Stimulated activated effector memory CD8-positive, alpha-beta T cell treated with anti-CD3 and anti-CD28 coated beads, Interleukin-12 subunit alpha, Interleukin-12 subunit beta, amount 100 ng/mL, for 72 hours (primary cell): ENCODE measurements at regions not wholly inside any gene's neighbourhood (a gene's known extent, or its start where the extent isn't known, plus 50 kb on each side); places are given as distances from the start of the nearest gene placed in this dataset.

ENCODE experiments used
- ATAC-seq: fragments of 150-1000 bp; cut with Tn5 transposase; 2 replicates; pipeline ENCODE4 v1.10.0; 2021
- DNase-seq, 2 donors: peaks; one replicate each; pipeline ENCODE4 v3.0.0; 2021 to 2022; ENCODE audit warnings: low spot score in 2 of 2
- H3K27ac Mint-ChIP-seq: one replicate; pipeline ENCODE4 v1.8.0; 2022; ENCODE audit warnings: mild to moderate bottlenecking, mixed read lengths
- H3K36me3 Mint-ChIP-seq: one replicate; pipeline ENCODE4 v1.8.0; 2022; ENCODE audit warnings: mild to moderate bottlenecking, mixed read lengths
- H3K4me1 Mint-ChIP-seq: one replicate; pipeline ENCODE4 v1.8.0; 2022; ENCODE audit warnings: mixed read lengths
- H3K4me3 Mint-ChIP-seq: one replicate; pipeline ENCODE4 v1.8.0; 2022; ENCODE audit warnings: mild to moderate bottlenecking, mixed read lengths
- H3K9me3 Mint-ChIP-seq: one replicate; pipeline ENCODE4 v1.8.0; 2022; ENCODE audit warnings: mixed read lengths

- DNase-seq (no peak), ATAC-seq (no peak)
- peaks cover 6% of the 10 kb centered on the region for H3K4me1 Mint-ChIP-seq
- no peaks in the 10 kb centered on the region for H3K9me3 Mint-ChIP-seq
- H3K36me3 Mint-ChIP-seq = no peaks in the 10 kb centered on the region
- no peak overlapping the region for H3K27ac Mint-ChIP-seq
- no peak overlapping the region for H3K4me3 Mint-ChIP-seq
Observed at GRCh38 chr3:127365163-127365798, 77.4 kb upstream of the PRR20G start.

- ATAC-seq = no peak
- Mint-ChIP-seq H3K36me3 (no peaks in the 10 kb centered on the region), H3K4me3 (no peak overlapping the region), H3K9me3 (no peaks in the 10 kb centered on the region), H3K4me1 (peaks cover 6% of the 10 kb centered on the region), H3K27ac (no peak overlapping the region)
- no peak for DNase-seq
Observed at GRCh38 chr3:127363891-127364290, 76.0 kb upstream of the PRR20G start.

GRCh38 chr3:127363171-127363570 is 75.3 kb upstream of the PRR20G start:
- DNase-seq (no peak), ATAC-seq (peak; percentile 5)
- Mint-ChIP-seq H3K4me1 (peaks cover 1% of the 10 kb centered on the region), H3K9me3 (no peaks in the 10 kb centered on the region), H3K36me3 (no peaks in the 10 kb centered on the region), H3K27ac (no peak overlapping the region), H3K4me3 (no peak overlapping the region)

GRCh38 chr3:127360647-127361046 is 72.8 kb upstream of the PRR20G start:
- Mint-ChIP-seq H3K27ac (no peak overlapping the region), H3K4me1 (no peaks in the 10 kb centered on the region), H3K4me3 (no peak overlapping the region), H3K36me3 (no peaks in the 10 kb centered on the region), H3K9me3 (no peaks in the 10 kb centered on the region)
- ATAC-seq (peak; percentile 37), DNase-seq (no peak)

GRCh38 chr3:127358641-127359040 is 70.8 kb upstream of the PRR20G start:
- H3K4me3 Mint-ChIP-seq = no peak overlapping the region
- ATAC-seq = no peak

GRCh38 chr3:127356381-127356780 is 68.5 kb upstream of the PRR20G start:
- H3K4me1 Mint-ChIP-seq = no peaks in the 10 kb centered on the region
- no peak for ATAC-seq

More at GRCh38 chr3:127358641-127359040, 70.8 kb upstream of the PRR20G start:
- no peak for DNase-seq
- Mint-ChIP-seq H3K27ac (no peak overlapping the region), H3K4me1 (no peaks in the 10 kb centered on the region), H3K9me3 (no peaks in the 10 kb centered on the region), H3K36me3 (no peaks in the 10 kb centered on the region)

GRCh38 chr3:127354761-127355160 is 66.9 kb upstream of the PRR20G start:
- Mint-ChIP-seq H3K9me3 (no peaks in the 10 kb centered on the region), H3K27ac (no peak overlapping the region), H3K4me3 (no peak overlapping the region), H3K4me1 (no peaks in the 10 kb centered on the region), H3K36me3 (no peaks in the 10 kb centered on the region)
- ATAC-seq (peak; percentile 11), DNase-seq (peak in 1 of 2 donors; percentile 30)

More at GRCh38 chr3:127356381-127356780, 68.5 kb upstream of the PRR20G start:
- Mint-ChIP-seq H3K4me3 (no peak overlapping the region), H3K36me3 (no peaks in the 10 kb centered on the region), H3K27ac (no peak overlapping the region), H3K9me3 (no peaks in the 10 kb centered on the region)
- no peak for DNase-seq

GRCh38 chr3:127352612-127353011 is 64.8 kb upstream of the PRR20G start:
- no peaks in the 10 kb centered on the region for H3K36me3 Mint-ChIP-seq
- DNase-seq (no peak), ATAC-seq (no peak)
- no peak overlapping the region for H3K4me3 Mint-ChIP-seq
- no peak overlapping the region for H3K27ac Mint-ChIP-seq
- peaks cover 2% of the 10 kb centered on the region for H3K9me3 Mint-ChIP-seq
- H3K4me1 Mint-ChIP-seq = no peaks in the 10 kb centered on the region

- H3K36me3 Mint-ChIP-seq = no peaks in the 10 kb centered on the region
- peaks cover 3% of the 10 kb centered on the region for H3K9me3 Mint-ChIP-seq
- no peak overlapping the region for H3K27ac Mint-ChIP-seq
- peak in 1 of 2 donors; percentile 17 for DNase-seq
- H3K4me1 Mint-ChIP-seq = no peaks in the 10 kb centered on the region
- no peak overlapping the region for H3K4me3 Mint-ChIP-seq
- ATAC-seq = no peak
Observed at GRCh38 chr3:127351775-127352350, 64.0 kb upstream of the PRR20G start.

GRCh38 chr3:127351321-127351720 is 63.5 kb upstream of the PRR20G start:
- Mint-ChIP-seq H3K9me3 (peaks cover 7% of the 10 kb centered on the region), H3K4me1 (no peaks in the 10 kb centered on the region), H3K36me3 (no peaks in the 10 kb centered on the region), H3K4me3 (no peak overlapping the region), H3K27ac (no peak overlapping the region)
- ATAC-seq = no peak
- peak in 1 of 2 donors; percentile 6 for DNase-seq

GRCh38 chr3:127350172-127351050 is 62.6 kb upstream of the PRR20G start:
- no peak overlapping the region for H3K4me3 Mint-ChIP-seq
- no peaks in the 10 kb centered on the region for H3K36me3 Mint-ChIP-seq
- H3K27ac Mint-ChIP-seq = no peak overlapping the region
- no peaks in the 10 kb centered on the region for H3K4me1 Mint-ChIP-seq
- peaks cover 7% of the 10 kb centered on the region for H3K9me3 Mint-ChIP-seq
- DNase-seq (peak in 1 of 2 donors; percentile 10), ATAC-seq (no peak)

GRCh38 chr3:127349501-127350171 is 61.8 kb upstream of the PRR20G start:
- ATAC-seq (peak; percentile 38), DNase-seq (peak in 1 of 2 donors; percentile 40)
- no peak overlapping the region for H3K4me3 Mint-ChIP-seq
- peaks cover 7% of the 10 kb centered on the region for H3K9me3 Mint-ChIP-seq
- no peak overlapping the region for H3K27ac Mint-ChIP-seq
- H3K4me1 Mint-ChIP-seq = no peaks in the 10 kb centered on the region
- no peaks in the 10 kb centered on the region for H3K36me3 Mint-ChIP-seq

- ATAC-seq (no peak), DNase-seq (peak in 1 of 2 donors; percentile 29)
- H3K36me3 Mint-ChIP-seq = no peaks in the 10 kb centered on the region
- no peak overlapping the region for H3K27ac Mint-ChIP-seq
- H3K9me3 Mint-ChIP-seq = peaks cover 5% of the 10 kb centered on the region
- H3K4me3 Mint-ChIP-seq = no peak overlapping the region
- H3K4me1 Mint-ChIP-seq = no peaks in the 10 kb centered on the region
Observed at GRCh38 chr3:127342735-127343134, 54.9 kb upstream of the PRR20G start.

GRCh38 chr3:127339928-127340861 is 52.3 kb upstream of the PRR20G start:
- Mint-ChIP-seq H3K27ac (no peak overlapping the region), H3K9me3 (no peaks in the 10 kb centered on the region), H3K36me3 (no peaks in the 10 kb centered on the region), H3K4me1 (no peaks in the 10 kb centered on the region), H3K4me3 (no peak overlapping the region)
- DNase-seq = peak in 1 of 2 donors; percentile 38
- no peak for ATAC-seq
